ENCODE measurements at regions not wholly inside any gene's neighbourhood (a gene's known extent, or its start where the extent isn't known, plus 50 kb on each side); places are given as distances from the start of the nearest gene placed in this dataset.

DNA sequence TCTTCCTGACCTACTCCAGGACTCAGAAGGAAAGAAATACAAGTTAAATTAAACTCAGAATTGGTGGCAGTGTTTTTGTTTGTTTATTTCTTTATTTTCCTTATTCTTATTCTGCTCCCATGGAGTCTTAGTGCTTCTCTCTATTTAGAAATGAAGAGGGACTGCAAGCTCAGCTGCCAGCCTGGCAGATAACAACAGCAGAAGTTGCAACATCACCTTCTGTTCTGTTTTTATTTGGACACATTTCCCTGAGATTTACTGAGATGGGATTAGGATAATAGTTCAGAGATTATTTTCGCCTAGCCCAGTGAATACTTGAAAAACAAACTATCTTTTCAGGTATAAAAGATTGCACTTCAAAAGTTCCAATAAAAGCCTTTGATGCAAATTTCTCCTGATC, 70.4 kb upstream of the DTNA start:
- no peaks in the 10 kb centered on the region for H3K27me3 Mint-ChIP-seq (ENCODE audit: low read depth)
- H3K9me3 Mint-ChIP-seq, result peaks cover 3% of the 10 kb centered on the region
- no peak overlapping the region for H3K27ac Mint-ChIP-seq
- H3K36me3 Mint-ChIP-seq, result no peaks in the 10 kb centered on the region
- peaks cover 2% of the 10 kb centered on the region for H3K4me1 Mint-ChIP-seq
- no peak for DNase-seq (ENCODE audit: low spot score in 2 of 2, unreplicated experiment in 2 of 2)
- no peak overlapping the region for H3K4me3 Mint-ChIP-seq
- TF ChIP-seq, protein P1, sequence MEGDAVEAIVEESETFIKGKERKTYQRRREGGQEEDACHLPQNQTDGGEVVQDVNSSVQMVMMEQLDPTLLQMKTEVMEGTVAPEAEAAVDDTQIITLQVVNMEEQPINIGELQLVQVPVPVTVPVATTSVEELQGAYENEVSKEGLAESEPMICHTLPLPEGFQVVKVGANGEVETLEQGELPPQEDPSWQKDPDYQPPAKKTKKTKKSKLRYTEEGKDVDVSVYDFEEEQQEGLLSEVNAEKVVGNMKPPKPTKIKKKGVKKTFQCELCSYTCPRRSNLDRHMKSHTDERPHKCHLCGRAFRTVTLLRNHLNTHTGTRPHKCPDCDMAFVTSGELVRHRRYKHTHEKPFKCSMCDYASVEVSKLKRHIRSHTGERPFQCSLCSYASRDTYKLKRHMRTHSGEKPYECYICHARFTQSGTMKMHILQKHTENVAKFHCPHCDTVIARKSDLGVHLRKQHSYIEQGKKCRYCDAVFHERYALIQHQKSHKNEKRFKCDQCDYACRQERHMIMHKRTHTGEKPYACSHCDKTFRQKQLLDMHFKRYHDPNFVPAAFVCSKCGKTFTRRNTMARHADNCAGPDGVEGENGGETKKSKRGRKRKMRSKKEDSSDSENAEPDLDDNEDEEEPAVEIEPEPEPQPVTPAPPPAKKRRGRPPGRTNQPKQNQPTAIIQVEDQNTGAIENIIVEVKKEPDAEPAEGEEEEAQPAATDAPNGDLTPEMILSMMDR (IDR thresholded peaks at IDR 0.05; ENCODE audit: unreplicated experiment), result no peak

DNA sequence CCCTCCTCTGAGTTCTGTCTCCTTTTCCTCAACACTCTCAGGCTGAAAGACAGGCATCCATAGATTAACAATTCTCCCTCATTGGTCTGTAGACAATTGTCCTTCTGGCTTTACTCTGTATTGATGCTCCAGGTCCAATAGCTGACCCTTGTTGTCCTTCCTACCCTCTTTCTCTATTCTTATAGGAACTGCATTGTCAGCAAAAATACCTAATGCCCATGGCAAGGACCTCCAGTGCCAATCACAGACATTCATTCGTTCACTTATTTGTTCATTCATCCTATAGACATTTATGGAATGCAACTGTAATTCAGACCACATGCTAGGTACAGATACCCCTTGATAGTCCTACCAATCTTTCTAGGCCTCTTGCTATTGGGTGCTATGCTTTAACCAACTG, 69.8 kb upstream of the DTNA start:
- H3K36me3 Mint-ChIP-seq, result no peaks in the 10 kb centered on the region
- TF ChIP-seq, protein P1 (IDR thresholded peaks at IDR 0.05; ENCODE audit: unreplicated experiment), result no peak
- no peak overlapping the region for H3K4me3 Mint-ChIP-seq
- H3K27me3 Mint-ChIP-seq (ENCODE audit: low read depth), result no peaks in the 10 kb centered on the region
- no peak overlapping the region for H3K27ac Mint-ChIP-seq
- peaks cover 2% of the 10 kb centered on the region for H3K4me1 Mint-ChIP-seq
- H3K9me3 Mint-ChIP-seq, result no peaks in the 10 kb centered on the region
- no peak for DNase-seq (ENCODE audit: low spot score in 2 of 2, unreplicated experiment in 2 of 2)

DNA sequence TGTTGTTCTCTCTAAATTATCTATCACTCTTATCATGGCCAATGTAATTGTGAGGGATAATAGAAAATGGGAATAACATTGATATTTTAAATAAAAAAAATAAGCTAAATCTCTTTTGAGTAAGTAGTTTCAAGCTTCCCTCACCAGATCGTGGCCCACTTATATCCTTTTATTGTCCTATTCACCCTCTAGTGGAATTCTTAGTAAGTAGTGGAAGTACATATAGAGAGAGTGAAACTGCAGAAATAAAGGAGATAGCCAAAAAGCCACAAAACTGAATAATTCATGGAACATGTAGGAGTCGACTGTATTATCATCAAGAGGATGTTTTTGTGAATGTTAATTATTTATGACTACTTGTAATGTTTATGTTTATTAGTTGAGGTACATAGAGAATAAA, 66.1 kb upstream of the DTNA start:
- no peak overlapping the region for H3K27ac Mint-ChIP-seq
- peaks cover 13% of the 10 kb centered on the region for H3K4me1 Mint-ChIP-seq
- TF ChIP-seq, protein P1 (IDR thresholded peaks at IDR 0.05; ENCODE audit: unreplicated experiment), result no peak
- no peaks in the 10 kb centered on the region for H3K27me3 Mint-ChIP-seq (ENCODE audit: low read depth)
- no peaks in the 10 kb centered on the region for H3K9me3 Mint-ChIP-seq
- H3K36me3 Mint-ChIP-seq, result no peaks in the 10 kb centered on the region
- H3K4me3 Mint-ChIP-seq, result no peak overlapping the region
- DNase-seq (ENCODE audit: low spot score in 2 of 2, unreplicated experiment in 2 of 2), result no peak

DNA sequence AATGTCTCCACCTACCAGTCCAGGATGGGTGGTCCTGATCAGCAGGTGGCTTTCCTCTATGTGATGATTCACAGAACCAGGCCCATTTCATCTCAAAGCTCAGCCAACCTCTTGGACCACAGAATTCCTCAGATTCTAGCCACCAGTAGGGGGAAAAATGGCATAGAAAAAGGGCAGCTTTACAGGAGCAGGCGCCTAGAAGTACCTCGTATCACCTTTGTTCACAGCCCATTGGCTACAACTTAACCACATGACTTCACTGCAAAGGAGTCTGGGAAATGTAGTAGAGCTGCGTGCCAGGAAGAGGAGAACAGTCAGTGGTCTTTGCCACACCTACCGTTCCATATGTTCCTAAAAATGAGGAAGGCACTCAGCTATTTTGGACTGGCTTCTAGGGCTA, 62.8 kb upstream of the DTNA start:
- H3K27ac Mint-ChIP-seq, result no peak overlapping the region
- no peaks in the 10 kb centered on the region for H3K36me3 Mint-ChIP-seq
- TF ChIP-seq, protein P1 (IDR thresholded peaks at IDR 0.05; ENCODE audit: unreplicated experiment), result no peak
- H3K4me3 Mint-ChIP-seq, result no peak overlapping the region
- H3K27me3 Mint-ChIP-seq (ENCODE audit: low read depth), result no peaks in the 10 kb centered on the region
- peaks cover 24% of the 10 kb centered on the region for H3K4me1 Mint-ChIP-seq
- H3K9me3 Mint-ChIP-seq, result no peaks in the 10 kb centered on the region
- no peak for DNase-seq (ENCODE audit: low spot score in 2 of 2, unreplicated experiment in 2 of 2)

DNA sequence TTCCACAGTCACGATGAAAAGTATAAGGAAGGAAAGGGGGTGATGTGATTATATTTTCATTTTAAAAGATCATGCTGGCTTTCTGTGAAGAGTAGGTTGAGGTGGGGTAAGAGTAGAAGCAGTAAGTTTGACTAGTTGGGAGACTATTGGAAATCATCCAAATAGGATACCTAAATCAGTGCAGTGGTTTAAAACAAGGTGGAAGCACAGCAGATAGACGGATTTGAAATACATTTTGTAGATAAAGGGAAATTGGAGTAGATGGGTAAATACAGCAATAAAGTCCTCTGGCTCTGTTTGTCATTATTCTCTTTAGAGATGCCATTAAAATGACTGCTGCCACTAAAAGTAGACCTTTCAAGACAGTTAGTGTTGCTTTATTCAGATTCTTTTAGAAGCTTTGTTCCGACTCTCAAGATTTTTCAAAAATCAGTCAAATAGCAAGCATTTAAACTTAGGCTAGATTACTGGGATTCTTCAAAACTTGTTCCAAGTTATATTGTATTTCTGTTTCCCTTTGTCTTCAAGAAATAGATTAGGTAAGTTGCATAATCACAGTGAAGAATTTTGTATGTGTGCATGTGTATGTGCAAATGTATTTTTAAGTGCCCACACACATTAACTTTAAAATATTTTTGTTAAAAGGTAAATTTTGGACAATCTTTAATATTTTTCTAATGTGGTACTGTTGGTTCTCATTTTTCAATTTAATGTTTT, 61.7 kb upstream of the DTNA start:
- no peak for DNase-seq (ENCODE audit: low spot score in 2 of 2, unreplicated experiment in 2 of 2)
- no peaks in the 10 kb centered on the region for H3K9me3 Mint-ChIP-seq
- H3K36me3 Mint-ChIP-seq, result no peaks in the 10 kb centered on the region
- H3K4me3 Mint-ChIP-seq, result no peak overlapping the region
- TF ChIP-seq, protein P1 (IDR thresholded peaks at IDR 0.05; ENCODE audit: unreplicated experiment), result no peak
- no peak overlapping the region for H3K27ac Mint-ChIP-seq
- peaks cover 24% of the 10 kb centered on the region for H3K4me1 Mint-ChIP-seq
- no peaks in the 10 kb centered on the region for H3K27me3 Mint-ChIP-seq (ENCODE audit: low read depth)

Measured in mesothelial cell of epicardium (in vitro differentiated cells).